Liver (tissue), 3 donors: ENCODE measurements at regions not wholly inside any gene's neighbourhood (a gene's known extent, or its start where the extent isn't known, plus 50 kb on each side); places are given as distances from the start of the nearest gene placed in this dataset.

Source experiments
- HNF4A ChIP-seq, 2 donors: conservative IDR thresholded peaks; 2 replicates each; pipeline ENCODE4 v1.6.1; 2016; ENCODE audit warnings: antibody characterized with exemption in 2 of 2, mild to moderate bottlenecking in 2 of 2
- NR2F2 ChIP-seq: IDR thresholded peaks from 2 replicates; pipeline ENCODE4 v1.6.1; 2016; ENCODE audit warnings: antibody characterized with exemption
- SP1 ChIP-seq: IDR thresholded peaks from 2 replicates; pipeline ENCODE4 v1.6.1; 2018; ENCODE audit warnings: antibody characterized with exemption, mild to moderate bottlenecking
- YY1 ChIP-seq: IDR thresholded peaks from 2 replicates; pipeline ENCODE4 v1.6.1; 2016; ENCODE audit warnings: antibody characterized with exemption, mild to moderate bottlenecking
- TF ChIP-seq, protein P1 (sequence below): fragments of 150-350 bp; IDR thresholded peaks from 2 replicates; pipeline ENCODE4 v1.5.1; 2017; ENCODE audit warnings: improper control_type of control experiment, low read depth, low read length; ENCODE audit not compliant: missing input control
- TF ChIP-seq, protein P2 (sequence below): IDR thresholded peaks from 2 replicates; pipeline ENCODE4 v1.6.1; 2016; ENCODE audit warnings: antibody characterized with exemption, mild to moderate bottlenecking
- donor health status: healthy.
- donor health status: healthy.

DNA sequence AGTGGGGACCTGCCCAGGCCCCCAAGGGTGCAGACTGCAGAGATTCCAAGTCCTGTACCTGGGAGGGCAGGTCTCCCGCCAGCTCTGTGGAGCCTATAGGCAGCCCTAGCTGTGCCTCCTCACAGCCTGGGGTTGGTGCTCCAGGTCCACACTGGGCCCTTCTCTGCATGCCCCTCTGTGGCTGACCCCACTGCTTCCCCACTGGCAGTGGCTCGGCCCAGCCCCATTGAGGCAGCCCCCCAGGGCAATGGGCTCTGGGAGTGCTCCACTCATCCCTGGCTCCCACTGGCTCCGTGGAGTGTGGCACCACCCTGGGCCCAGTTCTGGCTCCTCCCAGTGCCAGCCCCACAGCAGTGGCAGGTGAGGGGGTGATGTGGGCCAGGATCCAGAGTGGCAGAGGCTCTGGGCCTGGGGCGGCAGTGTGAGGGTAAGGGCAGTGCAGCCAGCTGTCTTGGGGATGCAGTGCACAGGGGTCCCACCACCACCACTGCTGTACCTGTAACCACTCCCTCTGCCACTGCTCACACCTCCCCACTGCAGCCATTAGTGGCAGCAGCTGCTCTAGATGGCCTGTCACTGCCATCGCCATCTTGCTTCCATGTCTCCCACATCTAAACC lies 312.2 kb downstream of the GPM6A start:
- TF ChIP-seq, protein P1, sequence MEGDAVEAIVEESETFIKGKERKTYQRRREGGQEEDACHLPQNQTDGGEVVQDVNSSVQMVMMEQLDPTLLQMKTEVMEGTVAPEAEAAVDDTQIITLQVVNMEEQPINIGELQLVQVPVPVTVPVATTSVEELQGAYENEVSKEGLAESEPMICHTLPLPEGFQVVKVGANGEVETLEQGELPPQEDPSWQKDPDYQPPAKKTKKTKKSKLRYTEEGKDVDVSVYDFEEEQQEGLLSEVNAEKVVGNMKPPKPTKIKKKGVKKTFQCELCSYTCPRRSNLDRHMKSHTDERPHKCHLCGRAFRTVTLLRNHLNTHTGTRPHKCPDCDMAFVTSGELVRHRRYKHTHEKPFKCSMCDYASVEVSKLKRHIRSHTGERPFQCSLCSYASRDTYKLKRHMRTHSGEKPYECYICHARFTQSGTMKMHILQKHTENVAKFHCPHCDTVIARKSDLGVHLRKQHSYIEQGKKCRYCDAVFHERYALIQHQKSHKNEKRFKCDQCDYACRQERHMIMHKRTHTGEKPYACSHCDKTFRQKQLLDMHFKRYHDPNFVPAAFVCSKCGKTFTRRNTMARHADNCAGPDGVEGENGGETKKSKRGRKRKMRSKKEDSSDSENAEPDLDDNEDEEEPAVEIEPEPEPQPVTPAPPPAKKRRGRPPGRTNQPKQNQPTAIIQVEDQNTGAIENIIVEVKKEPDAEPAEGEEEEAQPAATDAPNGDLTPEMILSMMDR: no peak
- no peak for TF ChIP-seq NR2F2
- no peak for TF ChIP-seq SP1
- TF ChIP-seq, protein P2, sequence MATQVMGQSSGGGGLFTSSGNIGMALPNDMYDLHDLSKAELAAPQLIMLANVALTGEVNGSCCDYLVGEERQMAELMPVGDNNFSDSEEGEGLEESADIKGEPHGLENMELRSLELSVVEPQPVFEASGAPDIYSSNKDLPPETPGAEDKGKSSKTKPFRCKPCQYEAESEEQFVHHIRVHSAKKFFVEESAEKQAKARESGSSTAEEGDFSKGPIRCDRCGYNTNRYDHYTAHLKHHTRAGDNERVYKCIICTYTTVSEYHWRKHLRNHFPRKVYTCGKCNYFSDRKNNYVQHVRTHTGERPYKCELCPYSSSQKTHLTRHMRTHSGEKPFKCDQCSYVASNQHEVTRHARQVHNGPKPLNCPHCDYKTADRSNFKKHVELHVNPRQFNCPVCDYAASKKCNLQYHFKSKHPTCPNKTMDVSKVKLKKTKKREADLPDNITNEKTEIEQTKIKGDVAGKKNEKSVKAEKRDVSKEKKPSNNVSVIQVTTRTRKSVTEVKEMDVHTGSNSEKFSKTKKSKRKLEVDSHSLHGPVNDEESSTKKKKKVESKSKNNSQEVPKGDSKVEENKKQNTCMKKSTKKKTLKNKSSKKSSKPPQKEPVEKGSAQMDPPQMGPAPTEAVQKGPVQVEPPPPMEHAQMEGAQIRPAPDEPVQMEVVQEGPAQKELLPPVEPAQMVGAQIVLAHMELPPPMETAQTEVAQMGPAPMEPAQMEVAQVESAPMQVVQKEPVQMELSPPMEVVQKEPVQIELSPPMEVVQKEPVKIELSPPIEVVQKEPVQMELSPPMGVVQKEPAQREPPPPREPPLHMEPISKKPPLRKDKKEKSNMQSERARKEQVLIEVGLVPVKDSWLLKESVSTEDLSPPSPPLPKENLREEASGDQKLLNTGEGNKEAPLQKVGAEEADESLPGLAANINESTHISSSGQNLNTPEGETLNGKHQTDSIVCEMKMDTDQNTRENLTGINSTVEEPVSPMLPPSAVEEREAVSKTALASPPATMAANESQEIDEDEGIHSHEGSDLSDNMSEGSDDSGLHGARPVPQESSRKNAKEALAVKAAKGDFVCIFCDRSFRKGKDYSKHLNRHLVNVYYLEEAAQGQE: no peak
- TF ChIP-seq YY1: no peak
- TF ChIP-seq HNF4A (conservative IDR thresholded peaks at IDR 0.05): no peak
